ENCODE measurements at regions not wholly inside any gene's neighbourhood (a gene's known extent, or its start where the extent isn't known, plus 50 kb on each side); places are given as distances from the start of the nearest gene placed in this dataset.
"Not testable (repeated sequence)": the region's sequence is repeated elsewhere in the genome, so short reads cannot be mapped to it uniquely, and the experiment has no call there.

DNA sequence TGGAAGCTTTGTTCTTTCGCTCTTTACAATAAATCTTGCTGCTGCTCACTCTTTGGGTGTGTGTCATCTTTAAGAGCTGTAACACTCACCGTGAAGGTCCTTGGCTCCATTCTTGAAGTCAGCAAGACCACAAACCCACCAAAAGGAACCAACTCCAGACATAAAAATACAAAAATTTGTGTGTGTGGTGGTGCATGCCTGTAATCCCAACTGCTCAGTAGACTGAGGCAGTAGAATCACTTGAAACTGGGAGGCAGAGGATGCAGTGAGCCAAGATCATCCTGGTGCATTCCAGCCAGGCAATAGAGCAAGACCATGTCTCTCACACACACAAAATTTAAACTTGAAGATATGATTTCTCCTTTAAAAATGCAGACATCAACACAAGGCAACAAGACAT, 1431.7 kb upstream of the B3GALT2 start:
- H3K36me3 ChIP-seq (ENCODE audit: control insufficient read depth in 1 of 2, insufficient read depth in 2 of 2, low read length in 2 of 2), result no peaks in the 10 kb centered on the region
- no peak for TF ChIP-seq POLR2AphosphoS5 (IDR thresholded peaks at IDR 0.05; ENCODE audit: low read depth, low read length)
- ChIA-PET RAD21 (ENCODE audit: low non-redundant PET in 1 of 2, low total read pairs in 2 of 2, uncharacterized antibody in 2 of 2, unreplicated experiment in 2 of 2) (no interaction called here), CTCF (no interaction called here), POLR2A (no interaction called here)
- H3K4me1 ChIP-seq (ENCODE audit: control insufficient read depth in 1 of 2, insufficient read depth in 2 of 2, low read length in 2 of 2), result no peaks in the 10 kb centered on the region
- no peaks in the 10 kb centered on the region for H3K9me2 ChIP-seq (ENCODE audit: insufficient read depth)
- no peak overlapping the region for H3K9ac ChIP-seq (ENCODE audit: low read length)
- ATAC-seq, result no peak
- no peaks in the 10 kb centered on the region for H3K9me3 ChIP-seq (ENCODE audit: control insufficient read depth in 1 of 2, insufficient read depth in 1 of 2, low read depth in 1 of 2, low read length in 2 of 2)
- no TSS peak for BruUV-seq (replicated peaks)
- no peak for DNase-seq (ENCODE audit: low read depth, low spot score)
- H2AFZ ChIP-seq (ENCODE audit: low read depth, low read length, poor library complexity, severe bottlenecking), result no peak overlapping the region
- no peak overlapping the region for H3K27ac ChIP-seq (ENCODE audit: low read depth, low read length)
- H4K20me1 ChIP-seq (ENCODE audit: insufficient read depth), result no peaks in the 10 kb centered on the region
- no peak overlapping the region for H3K4me2 ChIP-seq (ENCODE audit: low read length)
- intact Hi-C loops (cut with micrococcal nuclease), result no loop called here
- no peaks in the 10 kb centered on the region for H3K27me3 ChIP-seq (ENCODE audit: insufficient read depth, low read length)
- H3K4me3 ChIP-seq (replicated peaks in 1 of 2; ENCODE audit: low read depth in 1 of 2, low read length in 2 of 2), result no peak overlapping the region
- no peaks in the 10 kb centered on the region for H3K79me2 ChIP-seq (ENCODE audit: insufficient read depth, low read length)

DNA sequence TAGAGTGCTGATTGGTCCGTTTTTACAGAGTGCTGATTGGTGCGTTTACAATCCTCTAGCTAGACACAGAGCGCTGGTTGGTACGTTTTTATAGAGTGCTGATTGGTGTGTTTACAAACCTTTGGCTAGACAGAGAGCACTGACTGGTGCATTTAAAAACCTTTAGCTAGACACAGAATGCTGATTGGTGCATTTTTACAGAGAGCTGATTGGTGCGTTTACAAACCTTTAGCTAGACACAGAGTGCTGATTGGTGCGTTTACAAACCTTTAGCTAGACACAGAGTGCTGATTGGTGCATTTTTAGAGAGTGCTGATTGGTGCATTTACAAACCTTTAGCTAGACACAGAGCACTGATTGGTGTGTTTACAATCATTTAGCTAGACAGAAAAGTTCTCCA, 1430.9 kb upstream of the B3GALT2 start:
- H2AFZ ChIP-seq (ENCODE audit: low read depth, low read length, poor library complexity, severe bottlenecking); H3K9ac ChIP-seq (ENCODE audit: low read length); DNase-seq (ENCODE audit: low read depth, low spot score); H3K27ac ChIP-seq (ENCODE audit: low read depth, low read length); RAD21 ChIA-PET (ENCODE audit: low non-redundant PET in 1 of 2, low total read pairs in 2 of 2, uncharacterized antibody in 2 of 2, unreplicated experiment in 2 of 2); ATAC-seq; H4K20me1 ChIP-seq (ENCODE audit: insufficient read depth); POLR2A ChIA-PET; intact Hi-C loops (cut with micrococcal nuclease); H3K4me2 ChIP-seq (ENCODE audit: low read length); H3K9me3 ChIP-seq (ENCODE audit: control insufficient read depth in 1 of 2, insufficient read depth in 1 of 2, low read depth in 1 of 2, low read length in 2 of 2); H3K79me2 ChIP-seq (ENCODE audit: insufficient read depth, low read length); CTCF ChIA-PET; H3K36me3 ChIP-seq (ENCODE audit: control insufficient read depth in 1 of 2, insufficient read depth in 2 of 2, low read length in 2 of 2); BruUV-seq (replicated peaks); H3K9me2 ChIP-seq (ENCODE audit: insufficient read depth); H3K4me1 ChIP-seq (ENCODE audit: control insufficient read depth in 1 of 2, insufficient read depth in 2 of 2, low read length in 2 of 2); H3K27me3 ChIP-seq (ENCODE audit: insufficient read depth, low read length); H3K4me3 ChIP-seq (replicated peaks in 1 of 2; ENCODE audit: low read depth in 1 of 2, low read length in 2 of 2): not testable (repeated sequence)

DNA sequence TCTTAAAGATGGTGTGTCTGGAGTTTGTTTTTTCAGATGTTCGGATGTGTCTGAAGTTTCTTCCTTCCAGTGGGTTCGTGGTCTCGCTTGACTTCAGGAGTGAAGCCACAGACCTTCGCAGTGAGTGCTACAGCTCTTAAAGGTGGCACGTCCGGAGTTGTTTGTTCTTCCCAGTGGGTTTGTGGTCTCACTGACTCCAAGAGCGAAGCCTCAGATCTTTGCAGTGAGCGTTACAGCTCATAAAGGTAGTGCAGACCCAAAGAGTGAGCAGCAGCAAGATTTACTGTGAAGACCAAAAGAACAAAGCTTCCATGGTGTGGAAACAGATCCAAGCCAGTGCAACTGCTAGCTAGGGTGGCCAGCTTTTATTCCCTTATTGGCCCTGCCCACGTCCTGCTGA, 1430.4 kb upstream of the B3GALT2 start:
- CTCF ChIA-PET, result no interaction called here
- RAD21 ChIA-PET (ENCODE audit: low non-redundant PET in 1 of 2, low total read pairs in 2 of 2, uncharacterized antibody in 2 of 2, unreplicated experiment in 2 of 2), result no interaction called here
- H3K36me3 ChIP-seq (ENCODE audit: control insufficient read depth in 1 of 2, insufficient read depth in 2 of 2, low read length in 2 of 2), result no peaks in the 10 kb centered on the region
- no peak overlapping the region for H3K27ac ChIP-seq (ENCODE audit: low read depth, low read length)
- ATAC-seq (no peak), DNase-seq (ENCODE audit: low read depth, low spot score) (no peak)
- intact Hi-C loops (cut with micrococcal nuclease), result no loop called here
- TF ChIP-seq, protein P1, sequence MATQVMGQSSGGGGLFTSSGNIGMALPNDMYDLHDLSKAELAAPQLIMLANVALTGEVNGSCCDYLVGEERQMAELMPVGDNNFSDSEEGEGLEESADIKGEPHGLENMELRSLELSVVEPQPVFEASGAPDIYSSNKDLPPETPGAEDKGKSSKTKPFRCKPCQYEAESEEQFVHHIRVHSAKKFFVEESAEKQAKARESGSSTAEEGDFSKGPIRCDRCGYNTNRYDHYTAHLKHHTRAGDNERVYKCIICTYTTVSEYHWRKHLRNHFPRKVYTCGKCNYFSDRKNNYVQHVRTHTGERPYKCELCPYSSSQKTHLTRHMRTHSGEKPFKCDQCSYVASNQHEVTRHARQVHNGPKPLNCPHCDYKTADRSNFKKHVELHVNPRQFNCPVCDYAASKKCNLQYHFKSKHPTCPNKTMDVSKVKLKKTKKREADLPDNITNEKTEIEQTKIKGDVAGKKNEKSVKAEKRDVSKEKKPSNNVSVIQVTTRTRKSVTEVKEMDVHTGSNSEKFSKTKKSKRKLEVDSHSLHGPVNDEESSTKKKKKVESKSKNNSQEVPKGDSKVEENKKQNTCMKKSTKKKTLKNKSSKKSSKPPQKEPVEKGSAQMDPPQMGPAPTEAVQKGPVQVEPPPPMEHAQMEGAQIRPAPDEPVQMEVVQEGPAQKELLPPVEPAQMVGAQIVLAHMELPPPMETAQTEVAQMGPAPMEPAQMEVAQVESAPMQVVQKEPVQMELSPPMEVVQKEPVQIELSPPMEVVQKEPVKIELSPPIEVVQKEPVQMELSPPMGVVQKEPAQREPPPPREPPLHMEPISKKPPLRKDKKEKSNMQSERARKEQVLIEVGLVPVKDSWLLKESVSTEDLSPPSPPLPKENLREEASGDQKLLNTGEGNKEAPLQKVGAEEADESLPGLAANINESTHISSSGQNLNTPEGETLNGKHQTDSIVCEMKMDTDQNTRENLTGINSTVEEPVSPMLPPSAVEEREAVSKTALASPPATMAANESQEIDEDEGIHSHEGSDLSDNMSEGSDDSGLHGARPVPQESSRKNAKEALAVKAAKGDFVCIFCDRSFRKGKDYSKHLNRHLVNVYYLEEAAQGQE (IDR thresholded peaks at IDR 0.05; ENCODE audit: low read depth), result no peak
- TF ChIP-seq ZNF274 (IDR thresholded peaks at IDR 0.05; ENCODE audit: low read depth, low read length), result no peak
- TF ChIP-seq EZH2 (IDR thresholded peaks at IDR 0.05), result no peak
- no peaks in the 10 kb centered on the region for H3K79me2 ChIP-seq (ENCODE audit: insufficient read depth, low read length)
- H3K9me2 ChIP-seq (ENCODE audit: insufficient read depth), result no peaks in the 10 kb centered on the region
- H4K20me1 ChIP-seq (ENCODE audit: insufficient read depth), result no peaks in the 10 kb centered on the region
- H3K4me3 ChIP-seq (replicated peaks in 1 of 2; ENCODE audit: low read depth in 1 of 2, low read length in 2 of 2), result no peak overlapping the region
- POLR2A ChIA-PET, result no interaction called here
- no peaks in the 10 kb centered on the region for H3K4me1 ChIP-seq (ENCODE audit: control insufficient read depth in 1 of 2, insufficient read depth in 2 of 2, low read length in 2 of 2)
- no peak overlapping the region for H3K9ac ChIP-seq (ENCODE audit: low read length)
- H3K9me3 ChIP-seq (ENCODE audit: control insufficient read depth in 1 of 2, insufficient read depth in 1 of 2, low read depth in 1 of 2, low read length in 2 of 2), result no peaks in the 10 kb centered on the region
- no peak overlapping the region for H2AFZ ChIP-seq (ENCODE audit: low read depth, low read length, poor library complexity, severe bottlenecking)
- BruUV-seq (replicated peaks), result no TSS peak
- H3K4me2 ChIP-seq (ENCODE audit: low read length), result no peak overlapping the region
- H3K27me3 ChIP-seq (ENCODE audit: insufficient read depth, low read length), result no peaks in the 10 kb centered on the region

Measured in HCT116 (cell line).